Mammary epithelial cell (primary cell): ENCODE measurements at regions not wholly inside any gene's neighbourhood (a gene's known extent, or its start where the extent isn't known, plus 50 kb on each side); places are given as distances from the start of the nearest gene placed in this dataset.

Source experiments
- CTCF ChIP-seq, 2 donors: IDR thresholded peaks in 1 of 2; conservative IDR thresholded peaks in 1 of 2; 2 replicates each; pipeline ENCODE4 v1.5.1; 2011 to 2012; ENCODE audit warnings: inconsistent platforms in 2 of 2, low read length in 2 of 2, mild to moderate bottlenecking in 2 of 2, control low read depth in 1 of 2, low read depth in 1 of 2; ENCODE audit not compliant: insufficient read depth in 1 of 2; ENCODE audit errors: extremely low read depth in 1 of 2
- EZH2 ChIP-seq: IDR thresholded peaks from 2 replicates; pipeline ENCODE4 v1.6.1; 2012; ENCODE audit warnings: low read length, inconsistent platforms, borderline replicate concordance

GRCh38 chr20:34179637-34180360 is 61.4 kb upstream of the ASIP start:
- TF ChIP-seq CTCF (conservative IDR thresholded peaks at IDR 0.05 in 1 of 2, IDR thresholded peaks at IDR 0.05 in 1 of 2; ENCODE audit: extremely low read depth in 1 of 2, insufficient read depth in 1 of 2, low read depth in 1 of 2, low read length in 2 of 2) (no peak), EZH2 (no peak)
